Transverse colon (tissue), 4 donors: ENCODE measurements at regions not wholly inside any gene's neighbourhood (a gene's known extent, or its start where the extent isn't known, plus 50 kb on each side); places are given as distances from the start of the nearest gene placed in this dataset.

Source experiments
- DNase-seq: peaks from one replicate; pipeline ENCODE4 v3.0.0-alpha.2; 2019
- H3K27ac ChIP-seq, 4 donors: fragments of 200-600 bp; sonication (generic); 2 replicates each; pipeline ENCODE4 v1.5.1; 2016 to 2018; ENCODE audit warnings: inconsistent platforms in 4 of 4
- H3K27me3 ChIP-seq: fragments of 200-600 bp; sonication (generic); 2 replicates; pipeline ENCODE4 v1.5.1; 2017; ENCODE audit warnings: inconsistent platforms
- H3K36me3 ChIP-seq, 4 donors: fragments of 200-600 bp; sonication (generic); 2 replicates each; pipeline ENCODE4 v1.5.1; 2017 to 2019; ENCODE audit warnings: inconsistent platforms in 4 of 4
- H3K4me1 ChIP-seq, 4 donors: fragments of 200-600 bp; sonication (generic); 2 replicates each; pipeline ENCODE4 v1.5.1; 2017 to 2020; ENCODE audit warnings: inconsistent platforms in 4 of 4
- H3K4me3 ChIP-seq, 4 donors: fragments of 200-600 bp; sonication (generic); 1 replicate in 1 of 4; 2 replicates in 3 of 4; pipeline versions ENCODE4 v1.5.1 to v1.6.1; 2017 to 2019; ENCODE audit warnings: inconsistent platforms in 4 of 4
- H3K9me3 ChIP-seq, 2 donors: fragments of 200-600 bp; sonication (generic); 2 replicates each; pipeline ENCODE4 v1.5.1; 2017 to 2019; ENCODE audit warnings: inconsistent platforms in 2 of 2
- CTCF ChIP-seq, 5 experiments: fragments of 200-600 bp in 3 of 5; fragments of 450-650 bp in 2 of 5; sonication (generic) in 3 of 5; IDR thresholded peaks; 1 replicate in 2 of 5; 2 replicates in 3 of 5; pipeline ENCODE4 v1.5.1; 2016 to 2017; ENCODE audit warnings: antibody characterized with exemption in 5 of 5, inconsistent platforms in 3 of 5, mild to moderate bottlenecking in 2 of 5, moderate library complexity in 1 of 5
- EP300 ChIP-seq: sonication (generic); formaldehyde crosslinking; IDR thresholded peaks from one replicate; pipeline ENCODE4 v1.6.1; 2017; ENCODE audit warnings: antibody characterized with exemption, low read depth
- POLR2A ChIP-seq: fragments of 450-650 bp; IDR thresholded peaks from one replicate; pipeline ENCODE4 v1.6.1; 2016; ENCODE audit warnings: antibody characterized with exemption, mild to moderate bottlenecking, moderate library complexity
- POLR2AphosphoS5 ChIP-seq, 3 donors: sonication (generic); formaldehyde crosslinking; IDR thresholded peaks; one replicate each; pipeline ENCODE4 v1.6.1; 2016; ENCODE audit warnings: antibody characterized with exemption in 3 of 3
- WGBS, 2 donors: methylation state at CpG; one replicate each; pipeline ENCODE4 v1.1.5; 2018; ENCODE audit warnings: low coverage in 1 of 2; 5-methylcytosine and 5-hydroxymethylcytosine counted together
- in situ Hi-C, 4 donors: fragments of 200-750 bp; cut with MboI; loops; one replicate each; pipeline versions ENCODE4 v1.15.0 to v1.15.1; 2017; ENCODE audit warnings: low sequenced_read_pairs in 3 of 4, low pct_ligation_motif_present in 1 of 4, low pct_unique_long_range_greater_than_20kb in 1 of 4
- intact Hi-C: fragments of 100-400 bp; cut with DNase I; formaldehyde crosslinking; loops from one replicate; pipeline ENCODE4 v1.15.1; 2023; ENCODE audit warnings: low total_unique reads

- Histone ChIP-seq H3K4me3 (no peak overlapping the region), H3K9me3 (no peaks in the 10 kb centered on the region), H3K27me3 (no peaks in the 10 kb centered on the region), H3K27ac (no peak overlapping the region), H3K36me3 (no peaks in the 10 kb centered on the region), H3K4me1 (no peaks in the 10 kb centered on the region)
- DNase-seq = no peak
- WGBS, 2 donors = 74 to 92% methylated on average over 1 of the region's 1 CpG
- in situ Hi-C loops (no loop called here), intact Hi-C loops (no loop called here)
- TF ChIP-seq POLR2AphosphoS5 (IDR thresholded peaks at IDR 0.05) (no peak), CTCF (IDR thresholded peaks at IDR 0.05) (no peak)
These were observed 1479.8 kb upstream of the ACVR2A start for GRCh38 chr2:146365041-146365440.

- intact Hi-C loops (no loop called here), in situ Hi-C loops (no loop called here)
- WGBS, 2 donors = 79 to 82% methylated on average over 1 of the region's 1 CpG
- Histone ChIP-seq H3K27me3 (no peaks in the 10 kb centered on the region), H3K4me3 (no peak overlapping the region), H3K27ac (no peak overlapping the region), H3K9me3 (no peaks in the 10 kb centered on the region), H3K36me3 (no peaks in the 10 kb centered on the region), H3K4me1 (no peaks in the 10 kb centered on the region)
- DNase-seq = no peak
- no peak for TF ChIP-seq EP300
- no peak for TF ChIP-seq POLR2A
- TF ChIP-seq CTCF (IDR thresholded peaks at IDR 0.05) = no peak
- TF ChIP-seq POLR2AphosphoS5 (IDR thresholded peaks at IDR 0.05) = no peak
These were observed 1481.1 kb upstream of the ACVR2A start for GRCh38 chr2:146363731-146364130.

- intact Hi-C loops = no loop called here
- no peaks in the 10 kb centered on the region for H3K36me3 ChIP-seq
- DNase-seq = no peak
- in situ Hi-C loops = no loop called here
- no peaks in the 10 kb centered on the region for H3K9me3 ChIP-seq
- no peak overlapping the region for H3K27ac ChIP-seq
- no peaks in the 10 kb centered on the region for H3K27me3 ChIP-seq
- no peaks in the 10 kb centered on the region for H3K4me1 ChIP-seq
- no peak overlapping the region for H3K4me3 ChIP-seq
- TF ChIP-seq POLR2A = no peak
- TF ChIP-seq CTCF (IDR thresholded peaks at IDR 0.05) = no peak
- no peak for TF ChIP-seq EP300
- TF ChIP-seq POLR2AphosphoS5 (IDR thresholded peaks at IDR 0.05) = no peak
These were observed 1493.1 kb upstream of the ACVR2A start for GRCh38 chr2:146351689-146352088.

GRCh38 chr2:146349334-146349733, 1495.5 kb upstream of the ACVR2A start:
- in situ Hi-C loops = no loop called here
- H3K27me3 ChIP-seq = no peaks in the 10 kb centered on the region

More at GRCh38 chr2:146349334-146349733, 1495.5 kb upstream of the ACVR2A start:
- Histone ChIP-seq H3K36me3 (no peaks in the 10 kb centered on the region), H3K4me3 (no peak overlapping the region), H3K27ac (no peak overlapping the region), H3K4me1 (no peaks in the 10 kb centered on the region), H3K9me3 (no peaks in the 10 kb centered on the region)
- intact Hi-C loops = no loop called here
- TF ChIP-seq POLR2A (no peak), POLR2AphosphoS5 (IDR thresholded peaks at IDR 0.05) (no peak), EP300 (no peak), CTCF (IDR thresholded peaks at IDR 0.05) (no peak)
- 71 to 76% methylated on average over 3 of the region's 3 CpGs for WGBS, 2 donors
- no peak for DNase-seq
